B cell (primary cell): ENCODE measurements at regions not wholly inside any gene's neighbourhood (a gene's known extent, or its start where the extent isn't known, plus 50 kb on each side); places are given as distances from the start of the nearest gene placed in this dataset.

ENCODE experiments used
- ATAC-seq: fragments of 200-7000 bp; cut with Tn5 transposase; one replicate; pipeline ENCODE4 v1.10.0; 2021; ENCODE audit warnings: low read depth, mild to moderate bottlenecking, moderate number of reproducible peaks, moderate library complexity
- CTCF ChIA-PET: fragments of 350-600 bp; sonication (Branson Sonifier 250); formaldehyde crosslinking; loops from one replicate; lab custom pipeline; 2021; ENCODE audit warnings: antibody characterized with exemption, inconsistent platforms; lab: Charles Lee
- POLR2A ChIA-PET: fragments of 350-600 bp; sonication (Branson Sonifier 250); formaldehyde crosslinking; loops from one replicate; lab custom pipeline; 2021; ENCODE audit warnings: antibody characterized with exemption; lab: Charles Lee
- DNase-seq: peaks from one replicate; pipeline ENCODE4 v3.0.0; 2013
- H2AFZ ChIP-seq: 2 replicates; pipeline ENCODE4 v1.6.1; 2012; ENCODE audit warnings: mild to moderate bottlenecking, low read depth, low read length; ENCODE audit not compliant: insufficient read depth, poor library complexity, severe bottlenecking
- H3K27ac ChIP-seq, 2 donors: 1 replicate in 1 of 2; 2 replicates in 1 of 2; pipeline ENCODE4 v1.5.1; 2012 to 2013; ENCODE audit warnings: low read length in 2 of 2, mild to moderate bottlenecking in 2 of 2, moderate library complexity in 1 of 2
- H3K27me3 ChIP-seq, 4 experiments: fragments of 200-600 bp in 1 of 4; sonication (generic) in 1 of 4; replicated peaks in 1 of 4; 1 replicate in 2 of 4; 2 replicates in 2 of 4; pipeline versions ENCODE4 v1.6.1 to v1.7.0; 2013 to 2016; ENCODE audit warnings: low read length in 3 of 4, mild to moderate bottlenecking in 2 of 4, mixed read lengths in 1 of 4, moderate library complexity in 1 of 4; ENCODE audit not compliant: insufficient read depth in 4 of 4, control insufficient read depth in 3 of 4; ENCODE audit errors: control extremely low read depth in 1 of 4
- H3K36me3 ChIP-seq, 2 experiments: replicated peaks in 1 of 2; 1 replicate in 1 of 2; 2 replicates in 1 of 2; pipeline versions ENCODE4 v1.6.1 to v1.7.1; 2013; ENCODE audit warnings: low read length in 1 of 2; ENCODE audit not compliant: insufficient read depth in 2 of 2, control insufficient read depth in 1 of 2; ENCODE audit errors: control extremely low read depth in 1 of 2, extremely low read depth in 1 of 2
- H3K4me1 ChIP-seq, 2 donors: fragments of 200-600 bp in 1 of 2; sonication (generic) in 1 of 2; 1 replicate in 1 of 2; 2 replicates in 1 of 2; pipeline versions ENCODE4 v1.5.1 to v1.6.1; 2013 to 2017; ENCODE audit warnings: low read length in 2 of 2; ENCODE audit not compliant: control insufficient read depth in 2 of 2, insufficient read depth in 2 of 2
- H3K4me2 ChIP-seq: replicated peaks from 2 replicates; pipeline ENCODE3; 2012; ENCODE audit warnings: mild to moderate bottlenecking, low read depth, low read length; ENCODE audit not compliant: poor library complexity, severe bottlenecking
- H3K4me3 ChIP-seq, 5 experiments: fragments of 200-600 bp in 1 of 5; sonication (generic) in 1 of 5; 1 replicate in 3 of 5; 2 replicates in 2 of 5; pipeline versions ENCODE4 v1.5.1 to v1.7.0; 2011 to 2016; ENCODE audit warnings: low read length in 4 of 5, mild to moderate bottlenecking in 4 of 5, low read depth in 2 of 5, control low read depth in 1 of 5, moderate library complexity in 1 of 5; ENCODE audit not compliant: insufficient read depth in 1 of 5; ENCODE audit errors: control extremely low read depth in 1 of 5, extremely low read depth in 1 of 5
- H3K79me2 ChIP-seq: fragments of 200-600 bp; sonication (generic); one replicate; pipeline ENCODE4 v1.6.0; 2016; ENCODE audit warnings: low read length; ENCODE audit not compliant: control insufficient read depth, insufficient read depth
- H3K9ac ChIP-seq: fragments of 200-600 bp; sonication (generic); 2 replicates; pipeline ENCODE4 v1.6.1; 2017; ENCODE audit warnings: mild to moderate bottlenecking, low read length, moderate library complexity
- H3K9me3 ChIP-seq, 3 donors: one replicate each; pipeline versions ENCODE4 v1.6.1 to v1.7.1; 2013; ENCODE audit warnings: low read length in 2 of 3; ENCODE audit not compliant: control insufficient read depth in 2 of 3, insufficient read depth in 1 of 3; ENCODE audit errors: control extremely low read depth in 1 of 3
- H4K20me1 ChIP-seq: 2 replicates; pipeline ENCODE4 v1.6.0; 2012; ENCODE audit warnings: mild to moderate bottlenecking, low read length; ENCODE audit not compliant: insufficient read depth, control insufficient read depth, poor library complexity, severe bottlenecking
- H3K27ac Mint-ChIP-seq: one replicate; pipeline ENCODE4 v1.8.0; 2021; ENCODE audit warnings: mixed read lengths
- H3K27me3 Mint-ChIP-seq: one replicate; pipeline ENCODE4 v1.8.0; 2021; ENCODE audit warnings: mixed read lengths
- H3K4me1 Mint-ChIP-seq: one replicate; pipeline ENCODE4 v1.8.0; 2021; ENCODE audit warnings: mixed read lengths
- H3K4me3 Mint-ChIP-seq: one replicate; pipeline ENCODE4 v1.8.0; 2021; ENCODE audit warnings: mixed read lengths
- H3K9me3 Mint-ChIP-seq: one replicate; pipeline ENCODE4 v1.8.0; 2022; ENCODE audit warnings: mixed read lengths; ENCODE audit not compliant: insufficient read depth
- EZH2 ChIP-seq: IDR thresholded peaks from 2 replicates; pipeline ENCODE4 v1.6.1; 2012; ENCODE audit warnings: borderline replicate concordance, low read depth, mild to moderate bottlenecking, moderate library complexity, low read length; ENCODE audit not compliant: insufficient read depth, poor library complexity, severe bottlenecking
- WGBS: methylation state at CpG from one replicate; pipeline ENCODE4 v1.1.5; 2013; ENCODE audit warnings: missing lambda C conversion rate; ENCODE audit not compliant: insufficient coverage; 5-methylcytosine and 5-hydroxymethylcytosine counted together
- intact Hi-C: fragments of 100-400 bp; cut with micrococcal nuclease; formaldehyde crosslinking; loops from one replicate; pipeline ENCODE4 v1.10.0; 2022
- TF ChIP-seq, protein P1 (sequence below): fragments of 200-600 bp; IDR thresholded peaks from one replicate; pipeline ENCODE4 v1.8.0; 2022; ENCODE audit warnings: antibody characterized with exemption, mild to moderate bottlenecking

DNA sequence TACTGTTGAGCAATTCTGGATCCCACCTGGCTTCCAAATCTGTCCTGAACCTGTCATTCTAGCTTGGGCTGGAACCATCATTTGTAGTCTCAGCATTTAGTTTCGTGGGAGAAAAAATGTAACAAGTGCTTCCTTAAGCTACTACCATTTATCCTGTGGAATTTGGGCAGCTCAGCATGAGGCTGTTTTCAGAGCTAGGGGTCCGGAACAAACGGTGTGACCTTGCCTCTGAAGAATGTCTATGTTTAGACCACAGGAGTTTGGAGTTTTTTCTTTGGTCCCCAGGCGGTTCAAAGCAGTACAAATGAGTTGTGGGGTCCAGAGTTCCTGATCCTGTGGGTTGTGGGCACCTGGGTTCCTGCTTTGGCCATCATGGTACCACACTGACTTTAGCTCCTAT, 59.1 kb upstream of the TMEM178A start:
- no peak overlapping the region for H3K4me3 Mint-ChIP-seq
- no peak overlapping the region for H3K9ac ChIP-seq
- WGBS = 92% methylated on average over 4 of the region's 4 CpGs
- POLR2A ChIA-PET = interaction anchor here (0.7 kb wide), 1 partner anchor 38 kb away, joined by 9 read pairs; no protein-coding TSS in a partner anchor
- H3K27ac Mint-ChIP-seq = no peak overlapping the region
- TF ChIP-seq EZH2 = no peak
- TF ChIP-seq, protein P1, sequence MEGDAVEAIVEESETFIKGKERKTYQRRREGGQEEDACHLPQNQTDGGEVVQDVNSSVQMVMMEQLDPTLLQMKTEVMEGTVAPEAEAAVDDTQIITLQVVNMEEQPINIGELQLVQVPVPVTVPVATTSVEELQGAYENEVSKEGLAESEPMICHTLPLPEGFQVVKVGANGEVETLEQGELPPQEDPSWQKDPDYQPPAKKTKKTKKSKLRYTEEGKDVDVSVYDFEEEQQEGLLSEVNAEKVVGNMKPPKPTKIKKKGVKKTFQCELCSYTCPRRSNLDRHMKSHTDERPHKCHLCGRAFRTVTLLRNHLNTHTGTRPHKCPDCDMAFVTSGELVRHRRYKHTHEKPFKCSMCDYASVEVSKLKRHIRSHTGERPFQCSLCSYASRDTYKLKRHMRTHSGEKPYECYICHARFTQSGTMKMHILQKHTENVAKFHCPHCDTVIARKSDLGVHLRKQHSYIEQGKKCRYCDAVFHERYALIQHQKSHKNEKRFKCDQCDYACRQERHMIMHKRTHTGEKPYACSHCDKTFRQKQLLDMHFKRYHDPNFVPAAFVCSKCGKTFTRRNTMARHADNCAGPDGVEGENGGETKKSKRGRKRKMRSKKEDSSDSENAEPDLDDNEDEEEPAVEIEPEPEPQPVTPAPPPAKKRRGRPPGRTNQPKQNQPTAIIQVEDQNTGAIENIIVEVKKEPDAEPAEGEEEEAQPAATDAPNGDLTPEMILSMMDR = no peak
- no peaks in the 10 kb centered on the region for H3K36me3 ChIP-seq
- no peak for ATAC-seq
- DNase-seq = no peak
- H3K4me1 Mint-ChIP-seq = no peaks in the 10 kb centered on the region
- CTCF ChIA-PET = no interaction called here
- no peak overlapping the region for H3K4me3 ChIP-seq
- H4K20me1 ChIP-seq = no peaks in the 10 kb centered on the region
- H3K9me3 ChIP-seq = no peaks in the 10 kb centered on the region
- no peaks in the 10 kb centered on the region for H3K27me3 ChIP-seq
- H3K4me1 ChIP-seq = no peaks in the 10 kb centered on the region
- H2AFZ ChIP-seq = no peak overlapping the region
- H3K27ac ChIP-seq = no peak overlapping the region
- peaks cover 6% of the 10 kb centered on the region for H3K27me3 Mint-ChIP-seq
- H3K4me2 ChIP-seq = no peak overlapping the region
- intact Hi-C loops = no loop called here
- no peaks in the 10 kb centered on the region for H3K79me2 ChIP-seq
- H3K9me3 Mint-ChIP-seq = no peaks in the 10 kb centered on the region

- Histone ChIP-seq H3K9ac (no peak overlapping the region), H3K4me1 (no peaks in the 10 kb centered on the region), H2AFZ (no peak overlapping the region), H3K4me2 (no peak overlapping the region), H3K9me3 (no peaks in the 10 kb centered on the region), H3K79me2 (no peaks in the 10 kb centered on the region), H3K4me3 (no peak overlapping the region), H4K20me1 (no peaks in the 10 kb centered on the region), H3K36me3 (no peaks in the 10 kb centered on the region), H3K27ac (no peak overlapping the region), H3K27me3 (no peaks in the 10 kb centered on the region)
- H3K27me3 Mint-ChIP-seq = peaks cover 6% of the 10 kb centered on the region
- no peak for ATAC-seq
- no peak overlapping the region for H3K27ac Mint-ChIP-seq
- H3K9me3 Mint-ChIP-seq = no peaks in the 10 kb centered on the region
- CTCF ChIA-PET = no interaction called here
- no peak overlapping the region for H3K4me3 Mint-ChIP-seq
- no peak for TF ChIP-seq EZH2
- TF ChIP-seq, protein P1 = no peak
- intact Hi-C loops = no loop called here
- no peak for DNase-seq
- 92% methylated on average over 2 of the region's 4 CpGs for WGBS
- POLR2A ChIA-PET = no interaction called here
- H3K4me1 Mint-ChIP-seq = no peaks in the 10 kb centered on the region
Measured at GRCh38 chr2:39607538-39608262, 58.0 kb upstream of the TMEM178A start.
